GM19452 (cell line): ENCODE measurements at regions not wholly inside any gene's neighbourhood (a gene's known extent, or its start where the extent isn't known, plus 50 kb on each side); places are given as distances from the start of the nearest gene placed in this dataset.
"Not testable (repeated sequence)": the region's sequence is repeated elsewhere in the genome, so short reads cannot be mapped to it uniquely, and the experiment has no call there.

Source experiments
- ATAC-seq: cut with Tn5 transposase; IDR thresholded peaks from one replicate; pipeline ENCODE4 v1.9.1; 2021; ENCODE audit not compliant: unreplicated experiment

- no peak for ATAC-seq
These were observed 51.5 kb upstream of the GRM3 start for GRCh38 chr7:86592185-86592584.

GRCh38 chr7:86574006-86574405 lies 69.7 kb upstream of the GRM3 start:
- no peak for ATAC-seq

- ATAC-seq, result no peak
These were observed 84.8 kb upstream of the GRM3 start for GRCh38 chr7:86558680-86559501.

- no peak for ATAC-seq
These were observed 109.1 kb upstream of the GRM3 start for GRCh38 chr7:86534641-86535040.

GRCh38 chr7:86504229-86504628 lies 139.5 kb upstream of the GRM3 start:
- ATAC-seq, result no peak

- ATAC-seq, result no peak
These were observed 143.7 kb upstream of the GRM3 start for GRCh38 chr7:86499986-86500385.

- no peak for ATAC-seq
These were observed 157.9 kb upstream of the GRM3 start for GRCh38 chr7:86485827-86486226.

- no peak for ATAC-seq
These were observed 164.6 kb upstream of the GRM3 start for GRCh38 chr7:86479144-86479543.

GRCh38 chr7:86477343-86477935 lies 166.3 kb upstream of the GRM3 start:
- ATAC-seq, result no peak

- ATAC-seq, result no peak
These were observed 172.9 kb upstream of the GRM3 start for GRCh38 chr7:86470763-86471162.

- peak; percentile 100 for ATAC-seq
These were observed 173.9 kb upstream of the GRM3 start for GRCh38 chr7:86469680-86470295.

GRCh38 chr7:86454753-86455152 lies 189.0 kb upstream of the GRM3 start:
- ATAC-seq, result no peak

- ATAC-seq, result no peak
These were observed 190.3 kb upstream of the GRM3 start for GRCh38 chr7:86453454-86453853.

GRCh38 chr7:86448856-86449255 lies 194.9 kb upstream of the GRM3 start:
- ATAC-seq, result no peak

GRCh38 chr7:86445285-86445684 lies 198.4 kb upstream of the GRM3 start:
- no peak for ATAC-seq

GRCh38 chr7:86444245-86444644 lies 199.5 kb upstream of the GRM3 start:
- no peak for ATAC-seq

GRCh38 chr7:86440420-86440819 lies 203.3 kb upstream of the GRM3 start:
- not testable (repeated sequence) for ATAC-seq

GRCh38 chr7:86437951-86438450 lies 205.7 kb upstream of the GRM3 start:
- no peak for ATAC-seq

- ATAC-seq, result no peak
These were observed 211.9 kb upstream of the GRM3 start for GRCh38 chr7:86431761-86432160.

- no peak for ATAC-seq
These were observed 231.9 kb upstream of the GRM3 start for GRCh38 chr7:86411814-86412213.

- ATAC-seq, result no peak
These were observed 236.4 kb upstream of the GRM3 start for GRCh38 chr7:86407291-86407690.

GRCh38 chr7:86391813-86392212 lies 251.9 kb upstream of the GRM3 start:
- ATAC-seq, result no peak
